Thyroid gland (tissue), 4 donors: ENCODE measurements at regions not wholly inside any gene's neighbourhood (a gene's known extent, or its start where the extent isn't known, plus 50 kb on each side); places are given as distances from the start of the nearest gene placed in this dataset.

Experiments
- DNase-seq, 2 donors: peaks; one replicate each; pipeline ENCODE4 v3.0.0-alpha.2; 2019
- H3K27ac ChIP-seq, 3 donors: fragments of 200-600 bp; sonication (generic); 1 replicate in 2 of 3; 2 replicates in 1 of 3; pipeline ENCODE4 v1.5.1; 2016 to 2019; ENCODE audit warnings: mild to moderate bottlenecking in 1 of 3, moderate library complexity in 1 of 3
- H3K27me3 ChIP-seq: fragments of 200-600 bp; sonication (generic); one replicate; pipeline ENCODE4 v1.5.1; 2019
- H3K36me3 ChIP-seq, 2 donors: fragments of 200-600 bp; sonication (generic); one replicate each; pipeline ENCODE4 v1.5.1; 2016 to 2019
- H3K4me1 ChIP-seq, 2 donors: fragments of 200-600 bp; sonication (generic); one replicate each; pipeline ENCODE4 v1.5.1; 2017 to 2019
- H3K4me3 ChIP-seq, 3 donors: fragments of 200-600 bp; sonication (generic); replicated peaks in 1 of 3; 1 replicate in 2 of 3; 2 replicates in 1 of 3; pipeline ENCODE4 v1.5.1; 2016; ENCODE audit warnings: mild to moderate bottlenecking in 1 of 3
- H3K9me3 ChIP-seq: fragments of 200-600 bp; sonication (generic); one replicate; pipeline ENCODE4 v1.5.1; 2017
- CTCF ChIP-seq, 6 experiments: fragments of 200-600 bp in 3 of 6; fragments of 450-650 bp in 3 of 6; sonication (generic) in 3 of 6; IDR thresholded peaks; one replicate each; pipeline ENCODE4 v1.5.1; 2016 to 2019; ENCODE audit warnings: antibody characterized with exemption in 6 of 6, mild to moderate bottlenecking in 2 of 6, inconsistent platforms in 1 of 6, moderate library complexity in 1 of 6
- POLR2A ChIP-seq, 2 donors: fragments of 450-650 bp; IDR thresholded peaks; one replicate each; pipeline ENCODE4 v1.6.1; 2017; ENCODE audit warnings: antibody characterized with exemption in 2 of 2, mild to moderate bottlenecking in 2 of 2, moderate library complexity in 1 of 2
- WGBS, 2 donors: methylation state at CpG; one replicate each; pipeline ENCODE4 v1.1.5; 2017; 5-methylcytosine and 5-hydroxymethylcytosine counted together
- intact Hi-C: fragments of 100-400 bp; cut with DNase I; formaldehyde crosslinking; loops from one replicate; pipeline ENCODE4 v1.15.1; 2023

GRCh38 chr5:9971301-9971700, 278.4 kb downstream of the ATPSCKMT start:
- peaks cover 0 to 2% of the 10 kb centered on the region in 2 donors for H3K4me1 ChIP-seq
- no peak overlapping the region for H3K27ac ChIP-seq
- 84 to 87% methylated on average over 6 of the region's 6 CpGs for WGBS, 2 donors
- no peak for DNase-seq
- H3K27me3 ChIP-seq, result no peaks in the 10 kb centered on the region
- no peaks in the 10 kb centered on the region for H3K36me3 ChIP-seq
- intact Hi-C loops, result no loop called here
- TF ChIP-seq POLR2A (IDR thresholded peaks at IDR 0.05) (no peak), CTCF (IDR thresholded peaks at IDR 0.05) (no peak)
- no peak overlapping the region for H3K4me3 ChIP-seq
- H3K9me3 ChIP-seq, result no peaks in the 10 kb centered on the region

- H3K27ac ChIP-seq, result no peak overlapping the region
- H3K9me3 ChIP-seq, result no peaks in the 10 kb centered on the region
- WGBS, 2 donors, result 42 to 56% methylated on average over 5 of the region's 5 CpGs
- H3K4me1 ChIP-seq, result peaks cover 2% of the 10 kb centered on the region in 2 donors
- H3K27me3 ChIP-seq, result no peaks in the 10 kb centered on the region
- H3K4me3 ChIP-seq, result no peak overlapping the region
- no peaks in the 10 kb centered on the region for H3K36me3 ChIP-seq
- intact Hi-C loops, result no loop called here
- peak; percentile 18 to 26 for DNase-seq
- TF ChIP-seq POLR2A (IDR thresholded peaks at IDR 0.05) (no peak), CTCF (IDR thresholded peaks at IDR 0.05) (no peak)
Measured at GRCh38 chr5:9958914-9959313, 290.8 kb downstream of the ATPSCKMT start.

GRCh38 chr5:9957214-9957613, 292.5 kb downstream of the ATPSCKMT start:
- H3K4me1 ChIP-seq, result peaks cover 2% of the 10 kb centered on the region in 2 donors

GRCh38 chr5:9956725-9957124, 293.0 kb downstream of the ATPSCKMT start:
- no peak overlapping the region for H3K4me3 ChIP-seq
- H3K36me3 ChIP-seq, result no peaks in the 10 kb centered on the region
- DNase-seq, result no peak
- no peaks in the 10 kb centered on the region for H3K9me3 ChIP-seq
- TF ChIP-seq POLR2A (IDR thresholded peaks at IDR 0.05), result no peak
- TF ChIP-seq CTCF (IDR thresholded peaks at IDR 0.05), result no peak
- intact Hi-C loops, result no loop called here
- peaks cover 2% of the 10 kb centered on the region in 2 donors for H3K4me1 ChIP-seq
- no peak overlapping the region for H3K27ac ChIP-seq
- H3K27me3 ChIP-seq, result no peaks in the 10 kb centered on the region

More at GRCh38 chr5:9957214-9957613, 292.5 kb downstream of the ATPSCKMT start:
- 72% methylated on average over 1 of the region's 1 CpG for WGBS, 2 donors
- Histone ChIP-seq H3K27ac (no peak overlapping the region), H3K9me3 (no peaks in the 10 kb centered on the region), H3K36me3 (no peaks in the 10 kb centered on the region), H3K4me3 (no peak overlapping the region), H3K27me3 (no peaks in the 10 kb centered on the region)
- intact Hi-C loops, result no loop called here
- no peak for DNase-seq
- TF ChIP-seq CTCF (IDR thresholded peaks at IDR 0.05), result no peak
- no peak for TF ChIP-seq POLR2A (IDR thresholded peaks at IDR 0.05)

GRCh38 chr5:9955586-9955985, 294.1 kb downstream of the ATPSCKMT start:
- TF ChIP-seq POLR2A (IDR thresholded peaks at IDR 0.05) (no peak), CTCF (IDR thresholded peaks at IDR 0.05) (no peak)
- WGBS, 2 donors, result 72% methylated on average over 3 of the region's 3 CpGs
- no peak overlapping the region for H3K4me3 ChIP-seq
- intact Hi-C loops, result no loop called here
- H3K4me1 ChIP-seq, result peaks cover 2% of the 10 kb centered on the region in 2 donors
- H3K27ac ChIP-seq, result no peak overlapping the region
- H3K36me3 ChIP-seq, result no peaks in the 10 kb centered on the region
- no peak for DNase-seq
- no peaks in the 10 kb centered on the region for H3K27me3 ChIP-seq
- H3K9me3 ChIP-seq, result no peaks in the 10 kb centered on the region
